ENCODE measurements at regions not wholly inside any gene's neighbourhood (a gene's known extent, or its start where the extent isn't known, plus 50 kb on each side); places are given as distances from the start of the nearest gene placed in this dataset.

- TF ChIP-seq ATF1 (CRISPR knock-in tag; IDR thresholded peaks at IDR 0.05) (no peak), HMGA2 (CRISPR knock-in tag; IDR thresholded peaks at IDR 0.05) (no peak), AR (CRISPR knock-in tag; IDR thresholded peaks at IDR 0.05) (no peak), PRRX2 (CRISPR knock-in tag; IDR thresholded peaks at IDR 0.05) (no peak), TP53 (CRISPR knock-in tag; IDR thresholded peaks at IDR 0.05) (no peak), FOXK1 (CRISPR knock-in tag; IDR thresholded peaks at IDR 0.05) (no peak), SP1 (CRISPR knock-in tag; conservative IDR thresholded peaks at IDR 0.05) (no peak), NFE2L1 (CRISPR knock-in tag; IDR thresholded peaks at IDR 0.05) (no peak), GTF2I (CRISPR knock-in tag; conservative IDR thresholded peaks at IDR 0.05) (no peak), ZNF416 (CRISPR knock-in tag; IDR thresholded peaks at IDR 0.05) (no peak), ATF3 (CRISPR knock-in tag; conservative IDR thresholded peaks at IDR 0.05) (no peak), HMGXB4 (CRISPR knock-in tag; IDR thresholded peaks at IDR 0.05) (no peak), ZNF232 (CRISPR knock-in tag; IDR thresholded peaks at IDR 0.05) (no peak)
Observed at GRCh38 chr11:92101920-92102319, 122.7 kb upstream of the FAT3 start (continued).

- Mint-ChIP-seq H3K36me3 (peaks cover 5% of the 10 kb centered on the region), H3K4me3 (no peak overlapping the region)
- POLR2A ChIA-PET = no interaction called here
Observed at GRCh38 chr11:92099183-92099582, 125.4 kb upstream of the FAT3 start.

GRCh38 chr11:92098172-92098571 lies 126.4 kb upstream of the FAT3 start:
- Mint-ChIP-seq H3K36me3 (peaks cover 5% of the 10 kb centered on the region), H3K27me3 (ENCODE audit: low read depth) (no peaks in the 10 kb centered on the region), H3K4me3 (no peak overlapping the region), H3K27ac (no peak overlapping the region), H3K4me1 (peaks cover 12% of the 10 kb centered on the region), H3K9me3 (peaks cover 16% of the 10 kb centered on the region)
- ChIA-PET CTCF (no interaction called here), POLR2A (no interaction called here)
- DNase-seq (ENCODE audit: low spot score) (no peak), ATAC-seq (no peak)
- no peak for TF ChIP-seq AR (CRISPR knock-in tag; IDR thresholded peaks at IDR 0.05)

More at GRCh38 chr11:92099183-92099582, 125.4 kb upstream of the FAT3 start:
- CTCF ChIA-PET = interaction anchor here (1.0 kb wide), 1 partner anchor 37 kb away, joined by 3 read pairs; no protein-coding TSS in a partner anchor
- Mint-ChIP-seq H3K4me1 (peaks cover 19% of the 10 kb centered on the region), H3K9me3 (peaks cover 10% of the 10 kb centered on the region), H3K27me3 (ENCODE audit: low read depth) (no peaks in the 10 kb centered on the region), H3K27ac (no peak overlapping the region)
- TF ChIP-seq ZBTB21 (CRISPR knock-in tag; IDR thresholded peaks at IDR 0.05; ENCODE audit: borderline replicate concordance) (no peak), USF1 (CRISPR knock-in tag; IDR thresholded peaks at IDR 0.05) (no peak), HMGA2 (CRISPR knock-in tag; IDR thresholded peaks at IDR 0.05) (no peak)
- no peak for DNase-seq (ENCODE audit: low spot score)
- ATAC-seq = no peak
